ENCODE measurements at regions not wholly inside any gene's neighbourhood (a gene's known extent, or its start where the extent isn't known, plus 50 kb on each side); places are given as distances from the start of the nearest gene placed in this dataset.

DNA sequence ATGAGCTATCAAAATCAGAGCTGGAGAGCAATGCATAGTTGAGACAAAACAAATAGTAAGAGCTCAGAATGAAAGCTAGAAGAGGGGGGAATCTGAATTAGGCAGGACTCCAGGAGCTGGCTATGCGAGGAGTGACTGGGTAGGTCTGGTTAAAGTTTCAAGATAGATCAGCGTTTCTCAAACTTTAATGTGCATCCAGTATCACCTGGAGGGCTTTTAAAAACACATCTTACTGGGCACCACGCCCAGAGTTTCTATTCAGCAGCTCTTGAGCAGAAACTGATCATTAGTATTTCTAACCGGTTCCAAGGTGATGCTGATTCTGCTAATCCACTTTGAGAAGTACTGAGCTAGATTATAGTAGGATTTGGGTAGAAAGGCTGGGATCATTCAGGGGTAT, 96.2 kb upstream of the ACP3 start:
- TF ChIP-seq CTCF (IDR thresholded peaks at IDR 0.05; ENCODE audit: low read length) (no peak), EZH2 (IDR thresholded peaks at IDR 0.05; ENCODE audit: borderline replicate concordance, low read length) (no peak)
